Skin epidermis (tissue), 12 donors: ENCODE measurements at regions not wholly inside any gene's neighbourhood (a gene's known extent, or its start where the extent isn't known, plus 50 kb on each side); places are given as distances from the start of the nearest gene placed in this dataset.

Experiments used
- H3K27ac ChIP-seq, 21 experiments: fragments of 200-600 bp; sonication (generic) in 11 of 21; one replicate each; pipeline ENCODE4 v1.5.0; 2020; ENCODE audit warnings: mild to moderate bottlenecking in 3 of 21, inconsistent platforms in 2 of 21, moderate library complexity in 2 of 21
- H3K4me3 ChIP-seq, 7 experiments: fragments of 200-600 bp; sonication (generic) in 2 of 7; one replicate each; pipeline ENCODE4 v1.5.0; 2020; ENCODE audit warnings: inconsistent platforms in 2 of 7, mild to moderate bottlenecking in 2 of 7, moderate library complexity in 1 of 7

DNA sequence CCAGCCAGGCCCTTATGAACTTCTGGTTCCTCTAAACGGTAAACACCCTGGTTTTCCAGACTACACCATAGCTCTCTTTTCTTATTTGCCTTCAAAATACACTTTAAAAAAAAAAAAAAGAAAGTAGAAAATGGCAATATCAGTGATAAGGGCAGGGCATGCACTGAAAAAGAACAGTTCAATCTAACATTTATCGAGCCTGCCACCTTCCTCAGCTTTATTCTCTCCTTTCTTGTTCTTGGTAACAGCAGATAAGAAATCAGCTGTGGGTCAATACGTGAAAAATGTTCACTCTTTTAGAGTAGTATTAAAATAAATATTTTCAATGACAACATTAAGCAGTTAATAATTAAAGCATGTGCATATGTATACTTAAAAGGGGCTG, 83.1 kb upstream of the ZNF648 start:
- Histone ChIP-seq H3K4me3 (no peak overlapping the region), H3K27ac (peak overlapping the region in 20 of 21 experiments; percentile 67 to 97 (median 87))

DNA sequence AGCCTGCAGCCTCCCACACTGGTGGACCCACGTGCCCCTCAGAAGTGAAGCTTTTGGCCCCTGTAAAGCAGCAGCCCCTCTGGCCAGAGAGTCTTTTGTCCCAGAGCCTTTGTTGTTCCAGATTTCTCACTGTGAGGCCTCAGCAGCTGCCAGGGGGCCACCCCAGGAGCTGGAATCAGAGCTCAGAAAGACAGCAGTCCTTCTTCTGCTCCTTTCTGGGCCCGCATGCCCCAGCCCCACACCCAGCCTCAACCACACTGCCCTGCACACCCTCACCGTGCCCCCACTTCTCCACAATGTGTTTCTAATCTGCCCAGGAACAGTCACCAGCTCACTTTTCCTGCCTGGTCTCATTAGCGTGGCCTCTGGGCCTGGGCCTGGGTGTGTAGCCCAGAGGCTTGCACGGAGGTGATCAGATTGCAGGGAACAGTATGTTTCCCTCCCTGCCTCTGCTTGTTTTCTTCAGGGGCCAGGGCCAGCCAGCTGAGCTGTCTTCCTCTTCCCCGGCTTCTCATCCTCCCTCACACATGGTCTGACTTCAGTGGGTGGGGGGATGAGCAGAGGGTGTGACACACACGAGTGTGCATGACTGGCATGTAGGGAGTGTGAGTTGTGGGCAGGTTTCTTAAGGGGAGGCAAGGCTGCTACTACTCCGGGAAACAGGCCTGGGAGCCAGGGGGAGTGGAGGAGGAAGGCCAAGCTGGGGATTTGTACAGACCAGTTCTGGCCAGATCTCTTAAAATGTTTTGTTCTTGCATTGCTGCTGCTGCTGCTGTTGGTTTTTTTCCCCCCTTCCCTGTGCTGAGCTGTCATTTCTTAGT, 82.5 kb upstream of the ZNF648 start:
- peak overlapping the region in 20 of 21 experiments; percentile 67 to 97 (median 87) for H3K27ac ChIP-seq
- H3K4me3 ChIP-seq, result no peak overlapping the region

DNA sequence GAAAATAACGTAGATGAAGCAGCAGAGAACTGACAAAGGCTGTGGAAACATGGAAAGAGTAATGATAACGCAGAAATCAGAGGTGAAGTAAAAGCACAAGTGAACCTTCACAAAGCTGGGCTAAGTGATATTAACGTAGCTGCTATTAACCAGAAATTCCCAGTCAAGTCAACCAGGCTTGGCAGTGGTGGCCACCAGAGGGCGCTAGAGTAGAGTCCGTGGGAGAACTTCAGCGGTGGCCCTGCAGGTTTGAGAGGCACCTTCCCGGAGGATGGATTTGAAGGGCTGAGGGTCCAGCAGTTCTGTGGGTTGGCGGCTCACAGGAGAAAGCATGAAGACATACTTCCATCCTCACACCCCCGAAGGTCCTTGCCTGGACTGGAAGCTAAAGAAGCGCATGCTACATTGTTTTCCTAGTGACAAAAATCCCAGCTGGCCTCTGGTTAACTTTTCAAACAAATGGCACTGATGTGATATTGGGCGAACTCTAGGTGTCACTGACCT, 81.7 kb upstream of the ZNF648 start:
- H3K4me3 ChIP-seq, result no peak overlapping the region
- H3K27ac ChIP-seq, result peak overlapping the region in 19 of 21 experiments; percentile 78 to 97 (median 87)

DNA sequence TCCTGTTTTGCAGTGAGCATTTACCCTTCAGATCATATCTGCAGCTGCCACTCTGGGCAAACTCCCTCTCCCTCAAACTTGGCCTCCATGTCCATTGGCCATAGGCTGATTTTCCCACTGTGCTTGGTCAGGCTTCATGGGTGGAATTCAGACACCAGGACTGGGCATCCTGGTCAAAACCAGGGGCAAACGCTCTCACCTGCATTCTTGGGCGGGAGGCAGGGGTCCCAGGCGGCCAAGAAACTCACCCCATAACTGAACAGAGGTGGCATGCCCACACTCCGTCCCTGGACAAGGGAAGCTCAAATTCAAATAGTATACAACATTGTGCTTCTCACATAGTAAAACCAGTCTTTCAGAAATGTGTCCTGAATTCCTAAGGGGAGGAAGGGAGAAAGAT, 81.1 kb upstream of the ZNF648 start:
- Histone ChIP-seq H3K4me3 (no peak overlapping the region), H3K27ac (peak overlapping the region in 2 of 21 experiments; percentile 5 to 30)

DNA sequence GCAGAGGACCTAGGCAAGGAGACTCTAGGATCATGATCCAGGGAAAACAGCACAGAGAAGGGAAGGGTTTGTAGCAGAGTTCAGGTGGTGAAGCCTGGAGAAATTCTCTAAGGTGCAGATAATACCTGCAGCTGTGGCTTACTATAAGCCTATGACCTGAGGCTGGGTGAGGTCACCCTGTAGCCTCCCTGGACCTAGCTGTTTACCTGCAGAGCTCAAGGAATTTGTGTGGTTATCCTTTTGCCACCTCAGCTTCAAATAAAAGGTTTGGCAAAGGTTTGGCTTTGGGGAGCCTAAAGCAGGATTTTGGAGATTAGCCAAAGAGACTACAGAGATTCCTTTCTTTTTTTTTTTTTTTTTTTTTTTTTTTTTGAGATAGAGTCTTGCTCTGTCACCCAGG, 79.5 kb upstream of the ZNF648 start:
- Histone ChIP-seq H3K27ac (no peak overlapping the region), H3K4me3 (no peak overlapping the region)

DNA sequence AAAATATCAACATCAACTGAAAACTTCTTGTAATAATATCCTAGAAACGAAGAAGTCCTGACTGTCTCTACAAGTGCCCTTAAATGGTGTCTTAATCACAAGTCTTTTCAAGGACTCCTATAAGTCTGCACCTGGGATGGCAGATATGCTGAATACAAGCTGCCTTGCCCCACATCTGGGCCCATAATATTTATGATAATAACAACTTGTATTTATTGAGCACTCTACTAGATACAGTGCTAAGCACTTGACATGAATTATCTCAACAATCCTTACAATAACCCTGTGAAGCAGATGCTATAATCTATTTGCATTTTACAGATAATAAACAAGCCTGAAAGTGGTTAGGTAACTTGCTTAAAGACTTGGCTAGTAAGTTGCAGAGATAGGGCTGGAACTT, 78.0 kb upstream of the ZNF648 start:
- Histone ChIP-seq H3K4me3 (no peak overlapping the region), H3K27ac (no peak overlapping the region)

DNA sequence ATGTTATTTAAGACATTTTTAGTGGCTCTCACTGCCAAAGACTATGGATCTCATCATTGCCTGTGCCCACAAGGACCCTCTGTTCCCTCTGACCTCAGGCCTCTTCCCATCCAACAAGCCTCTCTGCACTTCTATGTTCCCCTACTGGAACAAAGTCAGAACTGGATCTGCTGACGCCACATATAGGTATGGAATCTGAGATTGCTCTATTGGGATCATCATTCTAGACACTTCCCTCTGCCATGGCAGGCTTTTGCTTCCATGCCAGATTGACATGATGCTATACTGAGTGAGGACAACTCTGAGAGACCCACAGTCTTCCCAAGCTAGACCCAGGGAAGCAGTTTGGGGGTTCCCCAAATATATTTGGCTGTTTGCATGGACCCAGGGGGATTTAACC, 76.0 kb upstream of the ZNF648 start:
- Histone ChIP-seq H3K27ac (no peak overlapping the region), H3K4me3 (no peak overlapping the region)

DNA sequence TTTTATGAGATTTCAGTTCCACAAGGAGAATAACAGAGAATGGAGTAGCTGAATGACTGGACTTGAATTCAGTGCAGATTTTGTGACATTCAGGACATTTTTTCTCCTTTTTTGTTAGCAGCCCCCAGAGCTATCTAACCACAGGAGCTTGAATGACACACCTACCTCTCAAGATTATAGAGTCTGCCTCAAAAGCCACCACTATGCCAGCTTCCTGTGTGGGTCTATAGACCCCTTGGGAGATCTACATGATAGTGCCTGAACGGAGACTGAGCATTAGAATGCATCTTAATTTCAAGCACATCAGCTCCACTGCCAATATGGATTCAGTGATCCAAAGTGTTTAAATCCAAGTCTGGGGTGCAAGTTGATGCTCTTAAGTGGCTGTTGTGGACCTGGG, 74.4 kb upstream of the ZNF648 start:
- H3K27ac ChIP-seq, result no peak overlapping the region
- H3K4me3 ChIP-seq, result no peak overlapping the region

DNA sequence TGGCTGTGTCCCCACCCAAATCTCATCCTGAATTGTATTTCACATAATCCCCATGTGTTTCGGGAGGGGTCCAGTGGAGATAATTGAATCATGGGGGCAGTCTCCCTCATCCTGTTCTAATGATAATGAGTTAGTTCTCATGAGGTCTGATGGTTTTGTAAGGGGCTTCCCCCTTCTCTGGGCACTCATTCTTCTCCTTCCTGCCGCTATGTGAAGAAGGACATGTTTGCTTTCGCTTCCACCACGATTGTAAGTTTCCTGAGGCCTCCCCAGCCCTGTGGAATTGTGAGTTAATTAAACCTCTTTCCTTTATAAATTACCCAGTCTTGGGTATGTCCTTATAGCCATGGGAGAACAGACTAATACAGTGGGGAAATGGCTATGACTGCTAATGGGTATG, 72.7 kb upstream of the ZNF648 start:
- Histone ChIP-seq H3K4me3 (no peak overlapping the region), H3K27ac (no peak overlapping the region)

DNA sequence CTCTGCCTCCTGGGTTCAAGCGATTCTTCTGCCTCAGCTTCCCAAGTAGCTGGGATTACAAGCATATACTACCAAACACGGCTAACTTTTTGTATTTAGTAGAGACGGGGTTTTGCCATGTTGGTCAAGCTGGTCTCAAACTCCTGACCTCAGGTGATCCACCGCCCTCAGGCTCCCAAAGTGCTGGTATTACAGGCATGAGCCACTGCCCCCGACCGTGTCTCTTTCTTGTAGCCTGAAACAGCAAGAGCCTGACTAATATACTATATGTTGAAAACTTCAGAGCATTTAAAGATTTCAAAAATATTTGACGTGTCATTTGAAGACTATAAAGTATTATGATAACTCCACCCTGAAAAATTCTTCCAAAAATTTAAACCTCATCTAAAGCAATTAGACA, 71.7 kb upstream of the ZNF648 start:
- Histone ChIP-seq H3K4me3 (no peak overlapping the region), H3K27ac (no peak overlapping the region)

DNA sequence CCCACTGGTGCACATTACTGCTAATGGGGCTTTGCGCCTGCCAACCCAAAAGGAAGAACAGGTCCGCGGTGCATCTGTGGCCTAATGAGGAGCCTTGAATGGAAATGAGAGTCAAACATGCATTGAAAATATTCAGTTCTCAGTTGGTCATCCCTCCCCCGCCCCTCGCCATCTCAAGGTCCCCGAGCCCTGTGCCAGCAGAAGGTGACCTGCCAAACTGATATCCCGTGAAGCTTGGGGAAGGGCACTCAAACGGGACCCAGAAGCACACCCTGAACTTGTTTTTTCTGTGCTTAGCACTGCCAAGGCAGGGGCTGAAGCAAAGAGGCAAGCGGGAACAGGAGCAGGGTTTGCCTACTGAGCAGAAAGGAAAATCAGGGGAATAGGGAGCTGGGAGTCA, 67.9 kb upstream of the ZNF648 start:
- no peak overlapping the region for H3K4me3 ChIP-seq
- peak overlapping the region in 1 of 21 experiments; percentile 48 for H3K27ac ChIP-seq

DNA sequence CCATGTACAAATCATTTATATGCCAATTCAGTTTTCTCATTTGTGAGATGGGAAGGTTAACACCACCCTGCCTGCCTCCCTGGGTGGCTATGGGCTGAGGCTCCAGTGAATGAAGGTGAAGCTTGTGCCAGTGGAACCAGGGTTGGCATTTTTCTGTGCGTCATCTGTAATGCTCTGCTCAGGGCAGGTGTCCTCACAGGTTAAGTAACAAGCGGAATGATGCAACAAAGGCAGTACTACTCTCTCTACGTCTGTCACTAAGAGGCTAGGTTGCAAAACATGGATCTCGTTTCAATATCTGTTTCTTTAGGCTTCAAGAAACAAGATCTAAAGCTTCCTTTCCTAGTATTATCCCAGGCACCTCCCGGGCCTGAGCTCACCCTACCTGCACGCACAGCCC, 67.0 kb upstream of the ZNF648 start:
- no peak overlapping the region for H3K27ac ChIP-seq

DNA sequence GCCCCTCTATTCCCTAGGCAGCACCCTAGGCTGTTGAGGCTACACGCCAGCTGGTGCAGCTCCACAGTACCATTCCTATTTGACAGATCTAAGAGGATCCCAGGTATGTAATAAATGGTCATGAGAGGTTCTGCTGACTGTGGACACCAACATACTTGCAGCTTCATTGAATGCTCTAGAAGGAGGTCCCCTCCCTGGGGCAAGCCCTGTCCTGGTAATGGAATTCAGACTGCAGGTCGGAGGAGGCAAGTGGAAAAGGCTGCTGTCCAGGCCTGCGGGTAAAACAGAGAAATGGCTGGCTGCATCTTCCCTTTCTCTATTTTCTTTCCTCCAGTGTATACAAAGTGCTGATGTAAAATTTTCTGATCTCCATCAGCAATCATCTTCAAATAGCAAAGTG, 66.1 kb upstream of the ZNF648 start:
- no peak overlapping the region for H3K27ac ChIP-seq
- H3K4me3 ChIP-seq, result no peak overlapping the region

More for the DNA sequence above, 67.0 kb upstream of the ZNF648 start:
- H3K4me3 ChIP-seq, result no peak overlapping the region

DNA sequence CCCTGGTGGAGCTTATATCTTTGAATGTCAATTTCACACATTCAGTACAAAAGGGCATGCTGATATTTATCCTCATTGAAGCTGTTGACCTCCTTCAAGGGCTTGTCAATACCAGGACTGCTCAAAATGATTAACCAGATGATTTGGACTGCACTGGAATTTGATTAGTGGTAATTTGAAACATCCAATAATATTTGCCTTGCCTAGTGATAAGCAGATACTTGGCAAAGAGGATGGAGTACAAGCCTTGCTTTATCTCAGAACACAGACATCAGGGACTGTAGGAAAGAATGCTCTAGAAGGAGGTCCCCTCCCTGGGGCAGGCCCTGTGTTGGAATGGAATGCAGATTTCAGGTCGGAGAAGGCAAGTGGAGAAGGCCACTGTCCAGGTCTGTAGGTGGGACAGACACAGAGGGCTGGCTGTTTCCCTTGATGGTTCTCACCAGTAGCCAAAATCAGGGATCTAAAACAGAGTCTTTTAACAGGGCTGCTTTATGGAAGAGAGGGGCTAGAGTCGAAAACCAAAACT, 64.8 kb upstream of the ZNF648 start:
- no peak overlapping the region for H3K4me3 ChIP-seq

DNA sequence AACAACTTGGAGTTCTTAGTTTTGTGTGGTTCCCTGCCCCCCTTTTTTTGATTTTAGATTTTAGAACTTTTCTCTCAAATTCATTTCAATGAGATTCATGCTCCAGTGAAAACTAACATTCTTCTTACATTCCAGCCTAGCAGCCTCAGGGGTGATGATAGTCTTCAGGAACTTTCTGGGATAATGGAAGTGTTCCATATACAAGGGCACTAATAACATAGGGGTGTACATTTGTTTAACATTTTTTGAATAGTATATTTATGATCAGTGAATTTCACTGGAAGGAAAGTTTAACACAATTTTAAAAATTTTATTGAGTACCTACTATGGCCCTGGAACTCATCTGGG, 61.4 kb upstream of the ZNF648 start:
- no peak overlapping the region for H3K27ac ChIP-seq
- H3K4me3 ChIP-seq, result no peak overlapping the region

More for the DNA sequence above, 64.8 kb upstream of the ZNF648 start:
- H3K27ac ChIP-seq, result no peak overlapping the region

DNA sequence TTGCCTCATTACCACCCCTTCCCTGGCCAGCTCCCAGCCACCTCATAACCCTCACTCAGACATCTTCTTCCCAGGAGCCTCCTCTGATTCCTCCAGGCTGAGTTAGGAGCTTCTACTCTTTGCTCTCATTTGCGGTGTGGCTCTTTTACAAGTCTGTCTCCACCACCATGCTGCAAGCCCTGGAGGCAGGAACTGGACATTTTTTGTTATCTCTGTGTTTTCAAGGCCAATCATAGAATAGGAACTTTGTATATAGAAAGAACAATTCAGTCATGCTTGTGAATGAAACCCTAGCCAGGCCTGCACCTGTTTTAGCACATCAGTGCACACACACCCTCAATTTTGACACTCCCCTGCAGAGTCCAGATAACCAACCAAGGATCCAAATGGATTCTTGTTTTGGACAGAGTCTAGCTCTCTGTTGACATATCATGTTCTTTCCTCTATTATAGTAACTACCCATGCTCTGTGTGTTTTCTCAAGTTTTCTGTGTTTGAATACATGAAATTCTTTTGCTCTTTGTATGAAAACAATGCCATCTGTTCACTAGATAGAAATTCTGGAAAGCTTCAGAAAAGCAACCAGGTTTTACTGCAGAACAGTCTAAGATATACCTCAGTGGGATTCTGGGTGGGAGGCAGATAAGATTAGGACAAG, 60.9 kb upstream of the ZNF648 start:
- Histone ChIP-seq H3K27ac (peak overlapping the region in 3 of 21 experiments; percentile 24 to 50 (median 46)), H3K4me3 (no peak overlapping the region)

DNA sequence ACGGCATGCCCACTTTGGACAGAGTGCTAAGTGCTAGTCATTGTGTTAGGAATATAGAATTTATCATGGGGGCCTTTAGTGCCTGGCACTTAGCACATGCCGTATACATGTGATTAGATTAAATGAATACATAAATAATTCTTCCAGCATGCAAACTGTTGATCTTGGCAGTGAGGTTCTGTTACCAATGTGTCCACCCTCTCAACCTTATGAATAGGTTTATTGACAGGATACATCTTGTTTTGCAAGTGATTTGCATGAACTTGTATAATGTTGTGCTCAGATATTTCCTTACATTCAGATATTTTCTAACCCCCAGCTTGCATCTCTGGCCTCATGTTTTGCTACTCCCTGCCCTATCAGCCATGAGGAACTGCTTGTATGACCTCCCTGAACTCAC, 60.3 kb upstream of the ZNF648 start:
- no peak overlapping the region for H3K4me3 ChIP-seq
- H3K27ac ChIP-seq, result peak overlapping the region in 4 of 21 experiments; percentile 24 to 57 (median 48)

DNA sequence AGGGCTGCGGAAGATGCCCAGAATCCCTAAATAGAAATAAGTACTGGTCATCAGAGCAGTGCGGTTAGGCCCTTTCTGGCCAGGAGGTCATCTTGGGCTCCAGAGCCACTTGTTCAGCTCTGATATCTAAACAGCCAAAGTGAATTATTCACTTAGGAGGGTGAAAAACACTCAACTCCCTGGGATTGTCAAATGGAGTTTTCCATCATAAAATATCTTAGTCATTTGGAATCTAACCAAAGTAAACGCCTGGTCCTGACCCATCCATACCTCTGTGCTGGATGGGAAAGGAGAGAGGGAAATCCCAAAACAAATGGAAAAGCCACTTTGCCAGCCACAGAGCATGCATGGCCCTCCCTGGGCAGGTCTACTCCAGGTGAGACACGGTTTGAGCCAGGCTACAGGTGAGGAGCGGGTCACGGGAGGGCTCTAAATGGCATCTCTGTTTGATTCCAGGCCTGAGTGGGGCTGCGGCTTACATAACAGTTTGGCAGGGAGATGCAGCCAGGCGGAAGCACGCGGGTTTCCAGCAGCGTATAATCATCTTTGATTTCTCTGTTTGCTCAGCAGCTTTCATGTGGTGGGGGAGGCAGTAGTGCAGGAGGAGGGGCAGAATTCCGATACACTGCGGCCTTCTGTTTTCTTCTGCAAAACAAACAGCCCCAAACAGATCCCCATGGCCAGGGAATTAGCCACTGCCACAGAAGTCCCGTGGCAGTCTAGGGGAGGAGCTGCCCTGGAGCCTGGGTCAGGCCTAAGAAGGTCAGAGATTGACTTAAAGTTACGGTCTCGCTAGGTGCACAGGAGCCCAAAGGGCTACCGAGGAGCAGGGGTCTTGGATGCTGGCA, 59.1 kb upstream of the ZNF648 start:
- Histone ChIP-seq H3K4me3 (no peak overlapping the region), H3K27ac (peak overlapping the region in 9 of 21 experiments; percentile 12 to 62 (median 39))

DNA sequence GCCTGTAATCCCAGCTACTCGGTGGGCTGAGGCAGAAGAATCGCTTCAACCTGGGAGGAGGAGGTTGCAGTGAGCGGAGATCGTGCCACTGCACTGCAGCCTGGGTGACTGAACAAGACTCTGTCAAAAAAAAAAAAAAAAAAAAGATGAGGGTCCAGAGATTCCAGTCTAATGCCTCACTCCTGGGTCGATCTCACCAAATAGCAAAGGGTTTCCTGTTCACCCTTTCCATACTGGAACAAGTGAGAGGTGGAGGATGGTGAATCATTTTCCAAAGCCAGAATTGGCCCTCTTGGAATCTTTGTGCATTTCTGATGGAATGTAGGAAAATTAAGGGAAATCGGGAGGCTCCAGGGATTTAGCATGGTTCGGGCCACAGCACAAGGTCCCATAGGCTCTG, 58.1 kb upstream of the ZNF648 start:
- no peak overlapping the region for H3K27ac ChIP-seq
- no peak overlapping the region for H3K4me3 ChIP-seq

DNA sequence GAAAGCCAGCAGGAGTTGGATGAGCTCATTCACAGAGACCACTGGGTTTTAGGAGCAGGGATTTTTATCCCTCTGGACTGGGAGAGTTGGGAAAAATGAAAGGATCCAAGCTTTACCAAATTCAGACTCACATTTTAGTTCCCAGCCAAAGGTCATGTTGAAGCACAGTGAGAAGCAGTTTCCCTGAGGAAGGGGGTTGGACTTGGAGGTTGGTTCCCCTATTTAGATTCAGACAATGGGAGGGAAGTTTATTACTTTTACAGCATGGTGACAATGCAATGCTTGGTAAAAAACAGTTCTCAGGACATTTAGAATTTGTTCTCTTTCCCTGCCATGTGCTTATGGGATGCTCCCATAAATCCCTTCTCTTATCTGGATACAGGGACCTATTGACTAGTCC, 57.3 kb upstream of the ZNF648 start:
- no peak overlapping the region for H3K4me3 ChIP-seq
- no peak overlapping the region for H3K27ac ChIP-seq
